GM21515 (cell line): ENCODE measurements at regions not wholly inside any gene's neighbourhood (a gene's known extent, or its start where the extent isn't known, plus 50 kb on each side); places are given as distances from the start of the nearest gene placed in this dataset.
"Not testable (repeated sequence)": the region's sequence is repeated elsewhere in the genome, so short reads cannot be mapped to it uniquely, and the experiment has no call there.

Experiments used
- ATAC-seq: cut with Tn5 transposase; IDR thresholded peaks from one replicate; pipeline ENCODE4 v1.9.1; 2021; ENCODE audit not compliant: unreplicated experiment

DNA sequence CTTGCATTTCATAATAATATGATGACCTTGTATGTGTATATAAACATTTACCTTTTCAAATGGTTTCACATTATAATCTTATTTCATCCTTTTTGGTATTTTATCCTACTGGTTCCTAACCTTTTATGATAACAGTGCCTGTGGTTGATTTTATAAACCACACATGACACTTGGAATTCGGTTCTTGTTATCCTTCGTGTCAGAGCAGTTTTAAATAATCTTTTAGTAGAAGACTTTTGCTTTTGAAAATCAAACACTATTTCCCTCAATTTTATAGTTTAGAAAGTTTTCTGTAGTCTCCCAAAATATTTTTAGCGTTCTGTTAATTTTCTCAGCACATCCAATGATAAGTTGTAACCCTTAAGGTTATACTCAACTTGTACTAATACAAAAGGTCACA is 676.8 kb downstream of the RAPGEF2 start:
- no peak for ATAC-seq

- no peak for ATAC-seq
These were observed 677.5 kb downstream of the RAPGEF2 start for GRCh38 chr4:159780196-159780922.

DNA sequence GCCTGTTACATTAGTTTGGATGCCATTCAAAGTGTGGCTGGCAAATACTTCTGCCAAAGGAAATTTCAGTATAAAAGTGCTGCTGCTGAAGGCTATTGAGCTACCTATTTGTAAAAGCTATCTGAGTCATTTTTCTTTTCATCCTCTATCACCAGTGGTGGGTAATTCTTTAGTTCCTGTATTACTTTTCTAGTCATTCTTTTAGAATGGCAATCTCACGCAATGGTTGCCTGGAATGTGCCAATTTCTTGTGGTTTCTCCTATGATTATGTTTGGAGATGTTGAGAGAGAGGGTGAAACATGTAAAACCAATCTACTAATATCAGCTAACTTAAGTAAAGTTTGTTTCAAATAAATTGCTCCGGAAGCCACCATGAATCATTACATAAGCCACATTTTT is 685.0 kb downstream of the RAPGEF2 start:
- ATAC-seq: no peak

DNA sequence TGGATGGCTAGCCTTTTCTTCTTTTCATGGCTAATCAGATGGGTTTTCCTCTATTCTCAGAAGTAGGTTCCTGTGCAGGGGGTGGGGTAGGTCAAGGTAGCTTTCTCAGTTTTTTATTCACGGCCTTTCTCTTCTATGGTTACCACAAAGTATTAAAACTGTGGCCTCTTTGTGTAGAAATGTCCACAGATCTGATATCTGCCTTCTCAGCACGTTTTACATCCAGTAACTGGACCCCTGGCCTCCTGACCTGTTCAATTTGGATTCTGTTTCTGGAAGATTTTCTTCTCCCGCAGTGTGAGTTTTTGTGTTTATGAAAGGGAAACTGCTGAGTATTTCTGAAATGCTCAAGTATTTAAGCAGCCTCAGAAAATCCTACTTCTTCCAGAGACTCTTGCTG is 688.5 kb downstream of the RAPGEF2 start:
- no peak for ATAC-seq

GRCh38 chr4:159804592-159804991 is 701.7 kb downstream of the RAPGEF2 start:
- ATAC-seq: not testable (repeated sequence)

GRCh38 chr4:159823743-159824142 is 720.9 kb downstream of the RAPGEF2 start:
- no peak for ATAC-seq

DNA sequence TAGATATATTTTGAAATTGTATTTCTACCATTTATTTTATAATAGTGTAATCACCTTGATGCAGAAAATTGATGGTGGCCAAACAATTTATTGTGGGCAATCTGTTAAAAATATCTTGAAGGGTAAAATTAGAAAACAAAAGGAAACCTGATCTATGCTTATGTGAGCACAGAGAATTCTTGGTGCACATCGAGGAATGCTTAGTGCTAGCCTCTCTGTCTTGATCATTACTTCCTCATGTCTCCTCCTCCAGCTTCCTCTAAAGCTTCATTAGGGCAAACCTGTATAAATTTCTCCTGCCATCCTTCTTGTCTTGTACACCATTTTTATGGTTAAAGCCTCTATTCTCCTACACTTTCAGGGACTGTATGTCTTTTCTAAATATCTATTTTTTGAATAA is 725.8 kb downstream of the RAPGEF2 start:
- no peak for ATAC-seq

- ATAC-seq: no peak
These were observed 726.3 kb downstream of the RAPGEF2 start for GRCh38 chr4:159829184-159829583.

DNA sequence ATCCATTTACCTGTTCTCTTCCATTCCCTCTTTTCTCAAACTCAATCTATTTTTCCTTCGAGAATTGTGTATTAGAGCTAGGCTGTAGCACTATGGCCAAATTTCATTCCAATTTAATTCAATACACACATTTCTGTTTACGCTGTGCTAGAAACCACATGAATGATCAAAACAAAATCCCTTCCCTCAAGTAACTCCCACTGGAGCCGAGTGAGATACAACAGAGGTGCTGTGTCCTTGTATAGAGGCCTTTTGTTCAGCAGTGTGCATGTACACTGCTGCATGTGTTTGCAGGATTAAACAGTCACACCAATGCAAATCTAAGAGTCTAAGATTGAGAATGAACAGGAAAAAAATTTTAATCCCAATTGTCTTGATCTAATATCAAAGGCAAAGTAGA is 734.2 kb downstream of the RAPGEF2 start:
- ATAC-seq: no peak

DNA sequence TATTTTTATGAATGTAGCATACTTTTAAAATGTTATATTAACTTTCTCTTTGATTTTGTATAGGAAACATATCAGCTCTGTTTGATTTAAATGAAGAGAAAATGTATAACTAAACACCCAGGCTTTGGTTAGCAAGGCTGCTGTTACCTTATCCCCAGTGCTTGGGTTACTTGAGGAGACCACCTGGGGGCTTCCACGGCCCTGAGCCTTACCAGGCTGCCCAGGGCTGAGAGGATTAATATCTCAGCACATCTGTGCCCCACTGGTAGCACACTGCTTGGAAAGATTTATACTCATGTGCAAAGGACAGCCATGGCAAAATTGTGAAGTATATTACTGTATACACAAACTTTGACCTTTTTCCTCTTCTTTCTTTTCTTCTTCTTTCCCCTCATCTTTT is 752.9 kb downstream of the RAPGEF2 start:
- no peak for ATAC-seq

GRCh38 chr4:159856451-159856850 is 753.6 kb downstream of the RAPGEF2 start:
- no peak for ATAC-seq

GRCh38 chr4:159859656-159860148 is 756.8 kb downstream of the RAPGEF2 start:
- no peak for ATAC-seq

GRCh38 chr4:159860945-159861344 is 758.1 kb downstream of the RAPGEF2 start:
- no peak for ATAC-seq

DNA sequence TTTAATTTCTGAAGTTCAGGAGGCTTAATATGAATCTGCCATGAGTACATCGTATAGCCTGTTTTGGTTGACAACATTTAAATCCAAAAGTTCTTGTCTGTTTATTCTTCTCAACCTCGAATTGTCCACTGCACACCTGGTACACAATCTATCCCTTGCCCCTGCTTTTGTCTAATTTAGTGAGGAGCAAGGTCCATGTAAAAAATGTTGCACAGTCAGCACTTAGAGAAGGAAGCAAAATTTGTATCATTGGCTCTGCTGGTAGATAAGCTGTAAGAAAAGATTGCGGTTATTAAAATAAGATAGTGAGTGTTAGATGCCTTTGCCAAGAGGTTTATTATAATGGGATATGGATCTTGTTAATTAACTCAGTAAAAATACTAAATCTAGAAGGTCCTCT is 761.5 kb downstream of the RAPGEF2 start:
- no peak for ATAC-seq

DNA sequence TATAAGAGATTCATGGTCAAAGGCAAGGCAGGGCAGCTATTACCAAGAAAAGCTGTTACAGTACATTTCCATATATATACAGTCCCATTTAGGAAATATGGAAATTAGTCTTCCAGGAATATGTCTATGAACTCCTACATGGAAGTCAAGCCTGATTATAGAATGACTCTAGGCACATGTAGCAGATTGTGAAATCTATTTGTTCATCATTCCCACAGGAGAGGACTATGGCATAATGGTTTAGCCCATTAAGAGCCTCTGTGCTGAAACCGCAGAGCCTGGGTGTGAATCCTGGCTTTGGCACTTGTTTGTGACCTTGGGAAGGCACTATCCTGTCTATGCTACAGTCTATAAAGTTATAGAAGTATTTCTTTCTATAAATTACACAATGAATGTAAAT is 764.8 kb downstream of the RAPGEF2 start:
- ATAC-seq: no peak

- ATAC-seq: not testable (repeated sequence)
These were observed 766.1 kb downstream of the RAPGEF2 start for GRCh38 chr4:159868936-159869335.

DNA sequence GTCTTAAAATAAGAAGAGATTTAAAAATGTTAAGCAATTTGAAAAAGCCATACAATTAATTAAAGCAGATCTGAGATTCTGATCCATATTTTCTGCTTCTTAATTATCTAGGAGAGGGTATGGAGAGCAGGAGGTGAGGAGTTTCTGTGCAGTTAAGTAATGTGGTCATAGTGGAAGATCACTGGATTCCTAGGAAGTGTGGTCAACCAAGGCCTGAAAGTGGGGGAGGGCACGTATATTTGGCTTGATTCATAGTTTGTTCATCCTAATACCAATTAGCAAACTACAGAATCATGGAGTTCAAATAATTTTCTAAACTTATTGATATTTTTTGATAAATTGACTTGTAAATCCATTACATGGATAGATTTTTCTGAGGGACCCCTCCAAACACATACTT is 768.3 kb downstream of the RAPGEF2 start:
- ATAC-seq: no peak

GRCh38 chr4:159881158-159881557 is 778.3 kb downstream of the RAPGEF2 start:
- no peak for ATAC-seq

DNA sequence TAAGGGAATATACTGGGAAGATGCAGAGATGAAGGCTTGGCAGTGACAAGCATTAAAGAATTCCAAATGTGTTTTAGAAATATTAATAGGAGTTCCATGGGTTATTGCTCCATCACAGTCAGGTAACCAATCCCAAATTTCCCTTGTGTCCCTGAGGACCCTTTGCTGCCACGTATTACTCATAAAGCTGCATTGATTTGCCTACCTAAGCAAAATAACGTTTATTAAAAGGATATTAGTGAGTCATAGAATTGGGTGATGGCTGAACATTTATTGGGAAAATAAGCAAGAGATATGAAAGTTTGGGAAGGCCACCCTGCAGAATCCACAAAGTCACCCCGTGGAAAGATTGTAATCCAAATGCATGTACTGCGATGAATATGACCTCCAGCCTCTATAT is 782.1 kb downstream of the RAPGEF2 start:
- no peak for ATAC-seq

- no peak for ATAC-seq
These were observed 796.7 kb downstream of the RAPGEF2 start for GRCh38 chr4:159899596-159899995.

DNA sequence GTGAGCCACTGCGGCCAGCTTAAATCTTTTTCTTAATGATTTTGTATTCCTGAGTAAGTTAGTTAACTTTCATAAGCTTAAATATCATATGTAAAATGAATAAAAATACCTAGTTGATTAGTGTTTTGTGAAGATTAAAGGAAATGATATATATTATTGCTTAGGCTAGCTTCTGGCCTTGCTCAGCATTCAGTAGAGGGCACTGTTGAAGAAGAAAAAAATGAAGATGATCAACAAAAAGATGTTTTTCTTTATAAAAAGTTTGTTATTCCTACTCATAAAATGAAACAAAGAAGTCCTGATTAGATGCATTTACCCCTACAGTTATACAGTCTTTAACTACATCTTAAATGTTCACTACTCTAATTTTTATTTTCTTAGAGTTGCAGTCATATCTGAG is 797.7 kb downstream of the RAPGEF2 start:
- no peak for ATAC-seq

DNA sequence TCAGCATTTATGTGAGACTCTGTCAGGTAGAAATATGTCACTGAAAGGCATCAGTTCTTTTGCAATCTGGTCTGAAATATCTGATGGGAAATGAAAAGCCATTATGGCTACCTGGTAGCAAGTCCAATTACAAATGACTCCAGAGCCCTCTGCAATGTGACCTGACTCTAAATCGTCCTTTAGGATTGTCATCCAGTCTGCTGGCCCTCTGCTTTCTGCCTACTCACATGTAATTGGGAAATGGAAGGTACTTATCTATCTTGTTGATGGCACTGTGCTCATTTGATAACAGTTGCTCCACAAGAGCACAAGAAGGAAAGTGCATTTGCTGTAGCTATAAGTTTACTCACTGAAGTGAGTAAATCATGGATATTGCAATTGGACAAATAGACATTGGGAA is 799.8 kb downstream of the RAPGEF2 start:
- no peak for ATAC-seq

- ATAC-seq: no peak
These were observed 802.0 kb downstream of the RAPGEF2 start for GRCh38 chr4:159904906-159905305.
